ENCODE measurements at regions not wholly inside any gene's neighbourhood (a gene's known extent, or its start where the extent isn't known, plus 50 kb on each side); places are given as distances from the start of the nearest gene placed in this dataset.

DNA sequence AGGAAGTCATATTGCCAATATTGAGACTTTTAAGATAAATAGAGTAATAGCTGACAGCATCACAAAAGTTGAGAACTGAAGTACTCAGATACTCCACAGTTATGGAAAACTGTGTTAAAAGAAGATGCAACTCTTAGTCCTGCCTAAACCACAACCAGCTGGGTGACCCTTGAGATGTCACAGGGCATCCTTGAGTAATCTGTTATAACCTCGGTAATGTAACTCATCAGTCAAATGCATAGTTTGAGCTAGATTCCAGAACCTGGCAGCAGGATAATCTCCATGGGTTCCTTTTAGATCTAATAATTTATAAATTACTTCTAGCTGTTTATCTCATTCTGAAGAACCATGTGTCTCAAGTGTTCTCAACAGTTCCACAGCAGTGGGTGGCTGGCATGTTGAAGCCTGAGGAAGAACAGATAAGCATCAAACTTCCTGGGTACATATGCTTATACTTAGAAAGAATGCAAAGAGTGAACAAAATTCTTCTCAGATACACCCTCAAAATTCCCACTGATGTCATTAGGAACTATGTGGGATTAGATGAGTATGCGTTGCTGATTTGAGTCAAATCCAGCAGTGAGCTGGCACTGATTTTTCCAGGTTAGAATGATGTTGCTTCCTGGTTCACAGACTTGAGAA, 304.1 kb upstream of the ERBB4 start:
- H3K36me3 Mint-ChIP-seq (ENCODE audit: insufficient read depth, unreplicated experiment), result no peaks in the 10 kb centered on the region
- H3K9me3 Mint-ChIP-seq (ENCODE audit: low read depth, unreplicated experiment), result peaks cover 8% of the 10 kb centered on the region
- H3K4me1 Mint-ChIP-seq (ENCODE audit: low read depth, unreplicated experiment), result no peaks in the 10 kb centered on the region
- H3K27ac Mint-ChIP-seq (ENCODE audit: unreplicated experiment), result no peak overlapping the region
- no peak for DNase-seq
- CTCF ChIA-PET, result no interaction called here
- TF ChIP-seq, protein P1, sequence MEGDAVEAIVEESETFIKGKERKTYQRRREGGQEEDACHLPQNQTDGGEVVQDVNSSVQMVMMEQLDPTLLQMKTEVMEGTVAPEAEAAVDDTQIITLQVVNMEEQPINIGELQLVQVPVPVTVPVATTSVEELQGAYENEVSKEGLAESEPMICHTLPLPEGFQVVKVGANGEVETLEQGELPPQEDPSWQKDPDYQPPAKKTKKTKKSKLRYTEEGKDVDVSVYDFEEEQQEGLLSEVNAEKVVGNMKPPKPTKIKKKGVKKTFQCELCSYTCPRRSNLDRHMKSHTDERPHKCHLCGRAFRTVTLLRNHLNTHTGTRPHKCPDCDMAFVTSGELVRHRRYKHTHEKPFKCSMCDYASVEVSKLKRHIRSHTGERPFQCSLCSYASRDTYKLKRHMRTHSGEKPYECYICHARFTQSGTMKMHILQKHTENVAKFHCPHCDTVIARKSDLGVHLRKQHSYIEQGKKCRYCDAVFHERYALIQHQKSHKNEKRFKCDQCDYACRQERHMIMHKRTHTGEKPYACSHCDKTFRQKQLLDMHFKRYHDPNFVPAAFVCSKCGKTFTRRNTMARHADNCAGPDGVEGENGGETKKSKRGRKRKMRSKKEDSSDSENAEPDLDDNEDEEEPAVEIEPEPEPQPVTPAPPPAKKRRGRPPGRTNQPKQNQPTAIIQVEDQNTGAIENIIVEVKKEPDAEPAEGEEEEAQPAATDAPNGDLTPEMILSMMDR (IDR thresholded peaks at IDR 0.05; ENCODE audit: unreplicated experiment), result no peak
- H3K27me3 Mint-ChIP-seq (ENCODE audit: unreplicated experiment), result no peaks in the 10 kb centered on the region
- H3K4me3 Mint-ChIP-seq (ENCODE audit: low read depth, unreplicated experiment), result no peak overlapping the region
- no TSS peak for BruUV-seq (replicated peaks)
- intact Hi-C loops (cut with micrococcal nuclease; ENCODE audit: unreplicated experiment), result no loop called here

DNA sequence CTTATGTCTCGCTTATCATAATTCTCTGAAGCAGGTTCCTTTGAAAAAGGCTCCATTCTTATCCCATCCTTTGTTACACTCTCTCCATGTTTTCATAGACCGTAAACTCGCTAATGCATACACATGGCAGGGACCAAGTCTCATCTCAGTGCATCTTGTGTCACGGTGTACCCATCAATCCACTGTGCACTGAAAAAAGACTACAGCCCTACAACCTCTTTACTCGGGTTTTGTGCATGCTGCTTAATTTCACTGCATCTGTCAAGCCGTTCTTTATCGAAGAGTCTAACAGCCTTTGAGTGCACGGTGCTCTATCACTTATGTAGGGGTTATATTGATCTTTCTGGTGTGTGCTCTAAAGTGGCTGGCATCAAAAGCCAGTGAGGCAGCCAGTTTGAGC, 302.9 kb upstream of the ERBB4 start:
- Mint-ChIP-seq H3K4me1 (ENCODE audit: low read depth, unreplicated experiment) (no peaks in the 10 kb centered on the region), H3K36me3 (ENCODE audit: insufficient read depth, unreplicated experiment) (no peaks in the 10 kb centered on the region), H3K27ac (ENCODE audit: unreplicated experiment) (no peak overlapping the region), H3K4me3 (ENCODE audit: low read depth, unreplicated experiment) (no peak overlapping the region), H3K9me3 (ENCODE audit: low read depth, unreplicated experiment) (peaks cover 8% of the 10 kb centered on the region), H3K27me3 (ENCODE audit: unreplicated experiment) (no peaks in the 10 kb centered on the region)
- no peak for DNase-seq
- BruUV-seq (replicated peaks), result no TSS peak
- CTCF ChIA-PET, result no interaction called here
- TF ChIP-seq, protein P1 (IDR thresholded peaks at IDR 0.05; ENCODE audit: unreplicated experiment), result no peak
- intact Hi-C loops (cut with micrococcal nuclease; ENCODE audit: unreplicated experiment), result no loop called here

DNA sequence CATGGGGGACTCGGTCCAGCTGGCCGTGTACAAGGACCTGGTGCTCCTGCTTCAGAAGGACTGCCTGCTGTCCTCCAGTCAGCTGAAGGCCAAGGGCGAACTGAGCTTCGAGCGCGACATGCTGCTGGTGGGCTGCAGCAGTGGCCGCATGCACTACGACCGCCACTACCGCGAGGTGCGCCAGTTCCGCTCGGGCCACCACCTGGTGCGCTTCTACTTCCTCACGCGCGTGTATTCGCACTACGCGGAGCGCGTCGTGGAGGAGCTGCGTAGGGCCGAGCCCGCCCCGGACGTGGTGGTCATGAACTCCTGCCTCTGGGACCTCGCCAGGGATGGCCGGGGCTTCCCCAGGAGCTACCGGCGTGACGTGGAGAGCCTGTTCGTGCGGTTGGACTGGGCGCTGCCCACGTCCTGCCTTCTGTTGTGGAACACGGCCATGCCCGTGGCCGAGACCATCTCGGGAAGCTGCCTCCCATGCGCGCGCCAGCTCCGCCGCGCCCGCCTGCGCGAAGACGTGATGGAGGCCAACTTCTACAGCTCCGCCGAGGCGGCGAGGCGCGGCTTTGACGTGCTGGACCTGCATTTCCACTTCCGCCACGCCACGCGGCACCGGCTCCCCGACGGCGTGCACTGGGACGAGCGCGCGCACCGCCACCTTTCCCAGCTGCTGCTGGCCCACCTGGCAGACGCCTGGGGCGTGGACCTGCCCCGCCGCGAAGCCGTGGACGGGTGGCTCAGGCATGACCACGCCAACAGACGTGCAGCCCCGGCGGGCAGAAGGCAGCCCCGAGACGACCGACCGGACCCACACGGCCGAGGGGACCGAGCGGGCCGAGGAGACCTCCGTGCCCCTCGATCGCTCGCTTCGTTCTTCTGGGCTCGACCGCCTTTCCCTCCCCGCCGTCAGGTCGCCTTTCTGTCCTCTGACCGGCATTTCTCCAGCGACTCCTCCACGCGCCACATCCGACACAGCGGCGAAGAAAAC, 293.9 kb upstream of the ERBB4 start:
- H3K27ac Mint-ChIP-seq (ENCODE audit: unreplicated experiment), result no peak overlapping the region
- intact Hi-C loops (cut with micrococcal nuclease; ENCODE audit: unreplicated experiment), result no loop called here
- H3K9me3 Mint-ChIP-seq (ENCODE audit: low read depth, unreplicated experiment), result peaks cover 2% of the 10 kb centered on the region
- H3K4me1 Mint-ChIP-seq (ENCODE audit: low read depth, unreplicated experiment), result no peaks in the 10 kb centered on the region
- no peak overlapping the region for H3K4me3 Mint-ChIP-seq (ENCODE audit: low read depth, unreplicated experiment)
- no peak for DNase-seq
- TF ChIP-seq, protein P1 (IDR thresholded peaks at IDR 0.05; ENCODE audit: unreplicated experiment), result no peak
- no TSS peak for BruUV-seq (replicated peaks)
- H3K27me3 Mint-ChIP-seq (ENCODE audit: unreplicated experiment), result no peaks in the 10 kb centered on the region
- H3K36me3 Mint-ChIP-seq (ENCODE audit: insufficient read depth, unreplicated experiment), result no peaks in the 10 kb centered on the region
- CTCF ChIA-PET, result no interaction called here

DNA sequence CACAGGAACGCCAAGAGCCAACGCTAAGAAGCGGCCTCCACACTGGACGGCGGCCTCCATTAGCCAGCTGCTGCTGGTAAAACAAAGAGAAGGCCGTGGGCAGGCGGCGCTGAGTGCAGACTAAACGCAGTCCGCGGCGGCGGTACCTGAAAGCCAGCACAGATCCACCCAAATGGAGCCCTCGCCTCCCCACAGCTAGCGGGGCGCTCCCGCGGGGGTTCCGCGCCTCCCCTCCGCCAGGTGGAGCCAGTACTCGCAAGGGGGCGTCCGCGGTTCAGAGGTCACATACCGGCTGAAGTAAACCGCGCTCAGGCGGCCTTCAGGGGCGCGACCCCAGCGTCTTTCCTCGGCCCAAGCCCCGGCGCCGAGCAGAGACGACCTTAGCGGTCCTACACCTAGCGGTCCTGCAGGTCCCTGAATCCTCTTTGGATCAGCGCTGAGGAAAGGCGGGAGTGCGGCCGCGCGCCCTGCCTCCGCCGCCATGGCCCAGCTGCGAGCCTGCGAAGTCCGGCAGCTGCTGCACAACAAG, 293.1 kb upstream of the ERBB4 start:
- Mint-ChIP-seq H3K4me3 (ENCODE audit: low read depth, unreplicated experiment) (no peak overlapping the region), H3K9me3 (ENCODE audit: low read depth, unreplicated experiment) (peaks cover 2% of the 10 kb centered on the region), H3K27ac (ENCODE audit: unreplicated experiment) (no peak overlapping the region), H3K27me3 (ENCODE audit: unreplicated experiment) (no peaks in the 10 kb centered on the region), H3K36me3 (ENCODE audit: insufficient read depth, unreplicated experiment) (no peaks in the 10 kb centered on the region), H3K4me1 (ENCODE audit: low read depth, unreplicated experiment) (no peaks in the 10 kb centered on the region)
- BruUV-seq (replicated peaks), result no TSS peak
- TF ChIP-seq, protein P1 (IDR thresholded peaks at IDR 0.05; ENCODE audit: unreplicated experiment), result no peak
- DNase-seq, result no peak
- intact Hi-C loops (cut with micrococcal nuclease; ENCODE audit: unreplicated experiment), result no loop called here
- CTCF ChIA-PET, result no interaction called here

All from Calu3 (cell line).